ENCODE measurements at regions not wholly inside any gene's neighbourhood (a gene's known extent, or its start where the extent isn't known, plus 50 kb on each side); places are given as distances from the start of the nearest gene placed in this dataset.
"Not testable (repeated sequence)": the region's sequence is repeated elsewhere in the genome, so short reads cannot be mapped to it uniquely, and the experiment has no call there.

DNA sequence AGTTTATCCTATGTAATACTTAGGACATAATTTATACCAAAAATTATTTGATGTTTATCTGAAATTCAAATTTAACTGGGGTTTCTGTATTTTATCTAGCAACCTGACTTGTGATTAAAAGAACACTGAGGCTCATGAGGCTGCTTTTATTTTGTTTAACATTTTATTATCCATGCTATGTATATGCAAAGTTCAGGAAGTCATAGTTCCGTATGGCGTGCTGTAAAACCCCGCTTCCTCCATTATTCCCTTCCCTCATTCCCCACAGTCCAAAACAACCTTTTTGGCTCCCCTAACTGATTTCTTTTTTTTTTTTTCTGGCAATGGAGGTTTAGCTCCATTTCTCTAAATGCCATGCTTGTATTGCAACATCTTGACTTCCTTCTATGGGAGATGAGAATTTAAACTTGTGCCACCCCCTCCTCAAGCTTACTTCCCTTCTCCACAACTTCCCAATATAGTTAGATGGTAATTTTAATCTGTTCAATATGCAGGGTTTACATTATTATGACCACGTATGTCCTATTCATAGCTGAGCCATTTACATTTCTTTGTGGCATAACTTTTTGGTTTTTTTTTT lies 138.0 kb upstream of the DNAH14 start:
- no peak for DNase-seq

DNA sequence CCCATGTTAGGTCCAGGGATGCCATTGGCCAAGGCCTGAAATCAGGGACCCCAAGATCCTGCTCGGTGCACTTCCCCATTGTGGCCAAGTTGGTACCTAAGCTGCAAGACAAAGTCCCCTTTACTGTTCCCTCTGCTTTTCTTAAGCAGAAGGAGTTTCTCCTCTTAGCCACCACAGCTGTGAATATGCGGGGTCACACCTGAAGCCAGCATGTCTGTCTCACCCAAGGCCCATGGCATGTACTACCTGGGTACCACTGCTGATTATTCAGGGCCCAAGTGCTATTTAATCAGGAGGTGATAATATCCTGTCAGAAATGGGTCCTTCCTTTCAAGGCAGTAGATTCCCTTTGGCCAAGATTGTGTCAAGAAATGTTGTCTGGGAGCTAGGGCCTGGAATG lies 133.9 kb upstream of the DNAH14 start:
- no peak for DNase-seq

DNA sequence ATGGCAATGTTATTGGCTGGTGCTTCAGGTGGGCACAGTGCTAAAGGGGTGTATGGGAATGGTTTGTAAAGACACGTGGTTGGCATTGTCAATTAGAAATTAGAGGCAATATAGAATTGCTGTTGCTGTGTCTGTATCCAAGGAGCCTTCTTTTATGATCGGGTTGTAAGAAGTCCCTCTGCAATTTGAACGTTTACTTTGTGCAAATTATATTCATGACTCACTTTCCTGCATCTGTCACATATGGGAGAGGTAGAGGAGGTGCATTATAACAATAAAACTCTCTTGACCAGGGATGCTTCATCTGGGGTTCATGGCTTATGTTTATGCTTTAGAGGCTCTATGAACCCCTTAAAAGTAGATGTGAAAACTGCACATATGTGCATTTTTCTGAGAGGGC lies 130.4 kb upstream of the DNAH14 start:
- no peak for DNase-seq

DNA sequence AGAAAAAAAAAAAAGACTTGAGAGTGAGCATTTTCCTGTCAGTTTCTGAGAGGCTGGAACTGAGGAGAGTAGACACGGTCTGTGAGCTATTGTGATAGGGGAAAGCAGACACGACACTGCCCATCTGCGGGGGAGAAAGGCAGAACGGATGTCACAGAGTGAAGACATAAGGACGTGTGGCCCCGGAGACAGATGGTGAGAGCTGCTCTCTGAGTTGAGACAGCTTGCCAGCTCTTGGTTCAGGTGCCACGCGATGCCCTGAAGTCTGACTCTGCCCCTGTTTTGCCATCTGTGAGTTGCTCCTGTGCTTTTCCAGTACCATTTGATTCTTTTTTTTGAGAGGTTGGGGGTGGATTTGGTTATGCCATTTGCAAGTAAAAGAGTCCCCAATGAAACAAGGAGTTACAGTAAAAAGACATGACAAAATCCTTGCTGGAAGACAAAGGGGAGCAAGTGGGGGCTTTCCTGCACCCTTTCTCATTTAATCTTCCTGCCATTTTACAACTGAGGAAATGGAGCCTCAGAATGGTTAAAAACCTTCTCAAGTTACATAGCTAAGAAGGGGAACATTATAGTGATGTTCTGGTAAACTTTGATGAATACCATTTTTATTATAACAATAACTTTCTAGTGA lies 128.9 kb upstream of the DNAH14 start:
- no peak for DNase-seq

DNA sequence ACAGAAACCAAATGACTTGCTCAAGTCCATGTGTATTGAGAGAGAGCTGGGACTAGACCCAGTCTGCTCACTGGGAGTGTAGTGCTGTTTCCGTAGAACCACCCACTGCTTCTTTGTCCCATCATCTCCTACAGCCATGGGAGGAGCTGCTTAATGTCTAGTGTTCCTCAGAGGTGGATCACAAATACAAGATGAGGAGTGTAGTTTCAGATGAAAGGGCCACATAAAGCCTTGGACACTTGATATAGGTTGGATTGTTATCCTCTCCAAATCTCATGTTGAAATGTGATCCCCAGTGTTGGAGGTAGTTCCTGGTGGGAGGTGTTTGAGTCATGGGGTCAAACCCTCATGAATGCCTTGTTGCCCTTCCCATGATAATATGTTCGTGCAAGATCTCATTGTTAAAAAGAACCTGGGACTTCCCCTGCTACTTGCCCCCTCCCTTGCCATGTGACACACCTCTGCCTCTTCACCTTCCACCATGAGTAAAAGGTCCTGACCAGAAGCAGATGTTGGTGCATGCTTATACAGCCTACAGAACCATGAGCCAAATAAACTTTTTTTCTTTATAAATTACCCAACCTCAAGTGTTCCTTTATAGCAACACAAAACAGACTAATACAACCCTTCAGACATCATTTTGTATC lies 127.5 kb upstream of the DNAH14 start:
- no peak for DNase-seq

GRCh38 chr1:224802617-224803016 lies 126.9 kb upstream of the DNAH14 start:
- no peak for DNase-seq

GRCh38 chr1:224804220-224804619 lies 125.3 kb upstream of the DNAH14 start:
- DNase-seq: no peak

GRCh38 chr1:224805889-224806288 lies 123.6 kb upstream of the DNAH14 start:
- DNase-seq: no peak

DNA sequence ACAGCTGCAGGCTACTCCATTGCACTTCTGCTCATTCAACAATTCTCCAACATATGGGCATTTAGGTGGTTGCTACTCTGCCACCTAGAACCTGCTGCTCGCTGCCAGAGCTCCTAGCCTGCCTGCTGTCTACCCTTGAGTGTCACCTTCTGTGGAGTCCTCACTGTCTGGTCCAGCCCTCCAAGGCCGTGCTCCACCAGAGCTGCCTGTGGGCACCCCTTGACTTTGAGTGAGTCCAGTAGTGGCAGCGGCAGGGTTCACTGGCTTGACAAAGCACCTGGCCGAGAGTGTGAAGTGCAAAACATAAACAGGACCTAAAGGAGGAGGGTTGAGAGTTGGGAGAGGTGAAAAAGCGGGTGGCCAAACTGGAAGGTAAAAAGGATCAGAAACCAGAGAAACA lies 120.3 kb upstream of the DNAH14 start:
- no peak for DNase-seq

- no peak for DNase-seq
These were observed 119.9 kb upstream of the DNAH14 start for GRCh38 chr1:224809613-224810012.

DNA sequence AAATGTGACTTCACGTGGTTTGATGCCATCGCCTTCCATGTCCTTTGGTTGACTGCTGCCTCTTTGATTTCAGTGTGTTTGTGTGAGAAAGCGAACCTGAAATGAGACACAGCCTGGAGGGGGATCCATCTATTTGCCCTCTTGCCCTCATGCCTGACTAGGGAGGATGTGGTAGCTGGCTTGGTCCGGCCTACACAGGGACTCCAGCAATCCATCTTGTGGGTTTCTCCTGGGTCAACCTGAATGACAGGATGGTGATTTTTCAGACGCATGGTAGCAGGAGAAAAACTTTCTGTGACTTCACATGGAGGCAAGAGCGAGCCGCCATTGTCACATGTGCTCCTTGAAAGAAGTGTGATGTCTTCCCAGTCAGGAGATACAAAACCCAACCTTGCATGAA lies 117.9 kb upstream of the DNAH14 start:
- DNase-seq: no peak

DNA sequence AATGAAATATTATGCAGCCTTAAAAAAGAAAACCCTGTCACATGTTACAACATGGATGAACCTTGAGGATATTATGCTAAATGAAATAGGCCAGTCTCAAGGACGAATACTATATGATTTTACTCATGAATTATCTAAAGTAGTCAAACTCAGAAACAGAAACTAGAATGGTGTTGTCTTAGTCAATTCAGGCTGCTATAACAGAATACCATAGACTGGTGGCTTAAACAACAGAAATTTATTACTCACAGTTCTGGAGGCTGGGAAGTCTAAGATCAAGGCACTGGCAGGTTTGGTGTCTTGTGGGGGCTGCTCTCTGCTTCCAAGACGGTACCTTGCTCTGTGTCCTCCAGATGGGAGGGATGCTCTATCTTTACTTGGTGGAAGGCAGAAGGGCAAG lies 113.8 kb upstream of the DNAH14 start:
- no peak for DNase-seq

DNA sequence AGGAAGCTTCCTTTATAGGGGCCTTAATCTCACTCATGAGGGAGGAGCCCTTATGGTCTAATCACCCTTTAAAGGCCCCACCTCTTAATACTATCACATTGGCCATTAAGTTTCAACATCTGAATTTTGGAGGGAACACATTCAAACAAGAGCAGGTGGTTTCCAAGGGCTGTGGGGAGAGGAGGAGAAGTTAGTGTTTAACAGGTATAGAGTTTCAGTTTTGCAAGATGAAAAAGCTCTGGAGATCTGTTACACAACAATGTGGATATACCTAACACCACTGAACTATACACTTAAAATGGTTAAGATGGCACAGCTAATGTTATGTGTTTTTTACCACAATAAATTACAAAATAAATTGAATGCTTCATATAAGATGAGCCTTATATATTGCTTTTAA lies 113.4 kb upstream of the DNAH14 start:
- no peak for DNase-seq

GRCh38 chr1:224817382-224817781 lies 112.1 kb upstream of the DNAH14 start:
- DNase-seq: no peak

DNA sequence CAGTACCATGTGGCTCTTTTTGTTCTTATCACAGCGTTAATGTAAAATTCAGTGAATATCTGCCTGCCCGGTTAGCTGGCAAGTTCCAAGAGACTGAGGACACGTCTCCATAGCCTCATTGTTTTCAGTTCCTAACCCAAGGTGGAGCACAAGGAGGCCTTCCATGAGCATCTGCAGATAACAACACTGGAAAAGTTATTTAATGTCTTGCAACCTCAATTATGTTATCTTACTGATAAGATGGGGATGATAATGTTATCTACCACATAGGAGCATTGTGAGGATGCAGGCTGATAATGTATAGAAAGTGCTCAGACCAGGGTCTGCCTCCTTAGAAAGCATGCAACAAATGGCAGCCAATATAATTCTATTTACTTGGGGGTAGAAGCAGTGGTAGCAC lies 109.6 kb upstream of the DNAH14 start:
- DNase-seq: no peak

DNA sequence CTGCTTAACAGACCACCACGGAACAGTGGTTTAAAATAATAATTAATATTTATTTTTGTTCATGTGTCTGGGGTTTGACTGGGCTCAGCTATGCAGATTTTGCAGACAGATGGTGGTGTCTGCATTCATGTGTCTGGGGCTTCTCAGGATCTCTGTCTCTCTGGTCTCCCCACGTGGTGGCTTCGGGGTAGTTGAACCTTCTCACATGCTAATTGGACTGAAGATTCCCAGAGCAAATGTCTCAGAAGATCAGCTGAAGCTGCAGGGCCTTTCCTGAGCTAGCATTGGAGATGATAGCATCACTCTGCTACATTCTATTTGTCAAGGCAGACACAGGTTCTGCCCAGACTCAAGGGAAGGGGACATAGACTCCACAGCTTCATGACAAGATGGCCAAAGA lies 109.1 kb upstream of the DNAH14 start:
- DNase-seq: no peak

DNA sequence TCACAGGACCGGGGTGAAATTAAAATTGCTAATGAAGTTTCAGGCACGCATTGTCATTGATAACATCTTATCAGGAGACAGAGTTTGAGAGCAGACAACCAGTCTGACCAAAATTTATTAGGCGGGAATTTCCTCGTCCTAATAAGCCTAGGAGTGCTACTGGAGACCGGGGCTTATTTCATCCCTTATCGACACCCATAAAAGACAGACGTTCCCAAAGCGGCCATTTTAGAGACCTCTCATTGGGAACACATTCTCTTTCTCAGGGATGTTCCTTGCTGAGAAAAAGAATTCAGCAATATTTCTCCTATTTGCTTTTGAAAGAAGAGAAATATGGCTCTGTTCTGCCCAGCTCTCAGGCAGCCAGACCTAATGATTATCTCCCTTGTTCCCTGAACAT lies 107.7 kb upstream of the DNAH14 start:
- not testable (repeated sequence) for DNase-seq

DNA sequence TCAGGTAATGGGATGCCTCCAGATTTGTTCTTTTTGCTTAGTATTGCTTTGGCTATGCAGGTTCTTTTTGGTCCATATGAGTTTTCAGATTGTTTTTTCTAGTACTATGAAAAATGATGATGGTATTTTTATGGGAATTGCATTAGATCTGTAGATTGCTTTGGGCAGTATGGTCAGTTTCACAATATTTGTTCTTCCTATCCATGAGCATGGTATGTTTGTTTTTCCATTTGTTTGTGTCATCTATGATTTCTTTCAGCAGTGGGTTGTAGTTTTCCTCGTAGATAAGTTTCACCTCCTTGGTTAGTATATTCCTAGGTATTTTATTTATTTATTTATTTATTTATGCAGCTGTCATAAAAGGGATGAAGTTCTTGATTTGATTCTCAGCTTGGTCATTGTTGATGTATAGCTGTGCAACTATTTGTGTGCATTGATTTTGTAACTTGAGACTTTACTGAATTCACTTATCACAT lies 103.9 kb upstream of the DNAH14 start:
- no peak for DNase-seq

GRCh38 chr1:224828691-224829090 lies 100.8 kb upstream of the DNAH14 start:
- DNase-seq: no peak

DNA sequence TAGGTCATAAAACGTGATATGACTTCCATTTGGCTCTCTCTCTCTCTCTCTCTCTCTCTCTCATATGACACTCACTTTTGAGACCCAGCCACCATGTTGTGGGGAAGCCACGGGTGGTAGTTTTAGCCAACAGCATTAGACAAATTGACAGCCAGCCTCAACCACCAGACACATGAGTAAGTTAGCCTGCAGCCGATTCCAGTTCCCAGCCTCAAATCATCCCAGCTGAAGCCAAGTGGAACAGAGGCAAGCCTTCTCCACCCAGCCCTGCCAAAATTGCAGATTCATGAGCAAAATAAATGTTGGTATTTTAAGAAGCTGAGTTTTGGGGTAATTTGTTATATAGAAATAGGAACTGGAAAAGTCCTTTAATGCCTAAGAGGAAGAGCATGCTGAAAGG lies 98.0 kb upstream of the DNAH14 start:
- no peak for DNase-seq

DNA sequence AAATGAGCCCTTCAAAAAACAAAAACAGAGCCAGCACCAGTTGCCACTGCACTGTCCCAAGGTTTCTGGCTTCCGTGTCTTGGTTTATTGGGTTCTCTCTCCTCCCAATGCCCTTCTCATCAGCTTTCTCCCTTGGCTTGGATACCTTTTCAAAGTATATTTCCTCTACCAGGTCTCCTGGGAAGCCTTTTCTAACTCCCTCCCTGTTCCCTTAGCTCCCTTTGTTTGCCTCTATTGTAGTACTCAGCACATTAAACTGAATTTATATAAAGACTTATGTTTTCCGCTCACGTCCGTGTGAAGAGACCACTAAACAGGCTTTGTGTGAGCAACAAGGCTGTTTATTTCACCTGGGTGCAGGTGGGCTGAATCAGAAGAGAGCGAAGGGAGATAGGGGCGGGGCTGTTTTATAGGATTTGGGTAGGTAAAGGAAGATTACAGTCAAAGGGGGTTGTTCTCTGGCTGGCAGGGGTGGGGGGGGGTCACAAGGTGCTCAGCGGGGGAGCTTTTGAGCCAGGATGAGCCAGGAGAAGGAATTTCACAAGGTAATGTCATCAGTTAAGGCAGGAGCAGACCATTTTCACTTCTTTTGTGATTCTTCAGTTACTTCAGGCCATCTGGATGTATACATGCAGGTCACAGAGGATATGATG lies 89.7 kb upstream of the DNAH14 start:
- DNase-seq: not testable (repeated sequence)

GRCh38 chr1:224841803-224842202 lies 87.7 kb upstream of the DNAH14 start:
- not testable (repeated sequence) for DNase-seq

- no peak for DNase-seq
These were observed 83.2 kb upstream of the DNAH14 start for GRCh38 chr1:224846119-224846907.

Data from CD4-positive, alpha-beta T cell treated with Interferon alpha-2 for 1 hour (primary cell).